ENCODE measurements at regions not wholly inside any gene's neighbourhood (a gene's known extent, or its start where the extent isn't known, plus 50 kb on each side); places are given as distances from the start of the nearest gene placed in this dataset.

DNA sequence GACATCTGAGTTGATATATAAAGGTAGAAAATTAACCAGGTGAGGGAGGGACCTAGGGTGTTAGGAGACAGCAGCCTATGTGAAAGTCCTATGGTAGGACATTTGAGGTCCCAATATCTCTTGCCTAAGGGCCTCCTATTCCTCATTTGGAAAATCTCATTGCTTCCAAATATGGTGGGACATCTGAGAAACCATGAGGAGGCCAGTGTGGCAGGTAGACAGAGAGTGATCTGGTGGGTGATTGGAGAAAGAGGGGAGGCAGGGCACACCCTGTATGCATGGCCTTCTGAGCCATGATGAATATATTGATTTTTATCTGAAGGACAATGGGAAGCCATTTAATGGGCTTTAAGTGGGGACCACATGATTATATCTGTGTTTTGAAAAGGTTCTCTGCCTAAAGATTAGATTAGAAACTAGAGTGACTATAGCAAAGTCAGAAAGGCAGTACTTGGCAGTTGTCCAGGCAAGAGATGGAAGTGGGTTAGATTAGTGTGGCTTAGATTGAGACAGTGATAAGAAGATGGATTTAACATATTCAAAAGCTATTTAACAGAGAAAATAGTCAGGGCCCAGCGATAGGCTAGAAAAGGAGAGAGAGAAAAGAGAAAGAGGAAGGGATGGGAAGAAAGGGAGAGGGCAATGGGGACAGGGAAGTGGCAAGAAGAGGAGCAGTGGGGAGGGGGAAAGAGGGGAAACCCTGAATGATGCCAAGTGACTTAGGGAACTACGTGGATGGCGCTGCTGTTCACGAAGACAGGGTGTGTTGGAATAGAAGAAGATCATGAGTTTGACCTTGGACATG lies 237.2 kb upstream of the SRRM4 start:
- no peak for TF ChIP-seq CTCF (IDR thresholded peaks at IDR 0.05)
- no peak for TF ChIP-seq POLR2A (IDR thresholded peaks at IDR 0.05)
